RKO (cell line): ENCODE measurements at regions not wholly inside any gene's neighbourhood (a gene's known extent, or its start where the extent isn't known, plus 50 kb on each side); places are given as distances from the start of the nearest gene placed in this dataset.

ENCODE experiments used
- DNase-seq: peaks from one replicate; pipeline ENCODE4 v3.0.0-alpha.2; 2016; ENCODE audit warnings: low spot score

DNA sequence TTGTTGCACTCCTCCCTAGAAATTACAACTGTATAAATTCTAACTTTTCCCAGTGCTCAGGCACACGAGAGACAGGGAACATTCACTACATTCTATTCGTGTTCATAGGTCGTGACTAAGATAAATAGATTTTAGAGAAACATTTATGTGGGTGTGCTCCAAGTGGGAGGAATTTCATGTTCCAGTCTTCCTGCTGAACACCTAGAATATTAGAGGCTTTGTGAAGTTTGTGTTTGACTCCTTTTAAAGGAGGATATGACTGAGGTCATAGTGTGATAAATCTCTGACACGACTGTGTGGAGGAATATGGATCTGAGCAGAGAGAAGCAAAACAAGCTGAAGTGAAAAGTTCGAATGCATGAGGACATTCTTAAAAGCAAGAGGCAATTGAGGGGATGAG lies 355.3 kb downstream of the ZSWIM6 start:
- DNase-seq = no peak

DNA sequence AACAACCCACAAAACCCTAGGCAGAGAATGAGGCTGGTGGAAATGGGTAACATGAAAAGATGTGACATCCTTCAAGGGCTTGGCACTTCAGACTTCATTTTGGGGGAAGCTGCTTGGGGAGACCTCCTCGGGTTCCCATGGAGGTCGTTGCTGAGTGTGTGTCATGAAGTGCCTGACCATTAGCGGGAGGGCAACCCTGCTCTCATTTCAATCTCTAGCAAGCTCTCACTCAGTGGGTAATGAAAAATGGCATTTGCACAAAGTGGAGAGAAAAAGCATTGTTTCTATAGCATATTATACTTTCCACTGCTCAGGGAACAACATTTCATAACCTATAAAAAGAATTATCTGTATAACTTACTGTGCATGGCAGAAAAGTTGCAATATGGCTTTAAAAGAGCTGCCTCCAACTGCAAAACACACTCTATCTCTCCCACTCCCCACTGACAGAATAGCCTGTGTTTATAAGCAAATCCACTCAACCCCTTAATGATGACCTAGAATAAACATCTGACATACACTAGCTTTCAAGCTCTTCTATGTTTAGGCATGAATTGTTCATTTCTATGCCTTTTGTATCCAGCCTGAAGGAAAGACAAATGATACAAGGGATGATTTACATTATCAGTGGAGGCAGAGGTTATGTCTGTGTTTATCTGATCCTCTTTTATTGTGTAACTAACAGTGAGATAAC lies 357.2 kb downstream of the ZSWIM6 start:
- DNase-seq = no peak

DNA sequence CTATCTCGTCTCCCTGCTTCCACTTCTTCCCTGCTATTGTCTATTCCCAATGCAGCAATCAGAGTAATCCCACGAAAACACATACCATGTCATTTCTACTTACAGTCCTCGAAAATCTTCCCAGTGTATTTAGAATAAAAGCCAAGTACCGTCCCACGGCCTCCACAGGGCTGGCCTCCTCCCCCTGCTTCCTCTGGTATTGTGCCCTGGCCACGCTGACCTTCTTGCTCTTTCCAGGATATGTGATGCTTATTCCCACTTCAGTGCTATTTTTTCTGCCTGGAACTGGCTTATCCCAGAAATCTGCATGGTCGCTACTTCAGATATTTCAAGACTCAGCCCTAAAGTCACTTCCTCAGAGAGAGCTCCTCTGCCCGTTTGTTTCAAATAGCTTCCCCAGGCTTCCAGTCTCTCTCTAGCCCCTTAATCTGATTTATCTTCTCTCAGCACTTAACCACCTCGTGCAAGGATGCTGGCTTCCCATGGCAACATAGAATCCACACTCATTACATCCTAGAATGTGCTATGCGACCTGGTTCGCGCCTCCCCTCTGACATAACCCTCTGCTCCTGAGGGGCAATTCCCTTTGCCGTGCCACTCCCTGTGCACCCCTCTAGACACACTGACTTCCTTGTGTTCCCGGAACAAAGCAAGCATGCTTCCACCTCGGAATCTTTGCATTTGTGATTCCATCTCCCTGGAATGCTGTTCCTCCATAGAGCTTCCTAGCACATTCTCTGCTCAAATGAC lies 365.9 kb downstream of the ZSWIM6 start:
- DNase-seq = no peak

DNA sequence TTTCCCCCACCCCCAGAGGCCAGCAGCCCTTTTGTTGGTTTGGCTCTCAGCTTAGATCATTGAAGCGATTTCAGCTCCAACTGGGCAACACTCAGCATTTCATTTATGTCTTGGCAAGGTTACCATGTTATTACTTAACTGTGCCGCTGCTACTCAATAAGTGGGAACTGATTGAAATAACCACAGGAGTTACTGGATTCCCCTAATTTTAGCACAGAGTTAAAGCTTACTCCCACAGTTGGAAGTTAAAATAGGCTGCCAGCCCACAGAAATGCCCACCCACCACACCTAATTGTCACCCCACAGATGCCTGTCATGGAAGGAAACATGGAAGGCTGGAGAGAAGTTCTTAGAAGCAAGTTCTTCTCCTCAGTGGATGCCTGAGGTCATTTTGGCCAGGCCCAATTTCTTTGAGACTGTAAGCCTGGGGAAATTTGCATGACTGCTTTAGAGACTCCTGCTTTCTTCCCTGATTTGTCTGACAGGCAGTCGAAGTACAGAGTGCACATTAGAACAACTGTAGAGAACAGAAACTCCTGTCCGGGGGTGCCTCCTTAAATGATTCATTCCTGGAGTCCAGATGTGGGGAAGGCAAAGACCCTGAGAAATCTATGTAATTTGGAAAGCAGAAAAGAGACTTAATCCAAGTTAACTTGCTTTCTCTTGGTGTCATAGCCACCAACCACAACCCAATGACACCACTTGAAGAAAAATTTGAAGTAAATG lies 370.0 kb downstream of the ZSWIM6 start:
- no peak for DNase-seq

DNA sequence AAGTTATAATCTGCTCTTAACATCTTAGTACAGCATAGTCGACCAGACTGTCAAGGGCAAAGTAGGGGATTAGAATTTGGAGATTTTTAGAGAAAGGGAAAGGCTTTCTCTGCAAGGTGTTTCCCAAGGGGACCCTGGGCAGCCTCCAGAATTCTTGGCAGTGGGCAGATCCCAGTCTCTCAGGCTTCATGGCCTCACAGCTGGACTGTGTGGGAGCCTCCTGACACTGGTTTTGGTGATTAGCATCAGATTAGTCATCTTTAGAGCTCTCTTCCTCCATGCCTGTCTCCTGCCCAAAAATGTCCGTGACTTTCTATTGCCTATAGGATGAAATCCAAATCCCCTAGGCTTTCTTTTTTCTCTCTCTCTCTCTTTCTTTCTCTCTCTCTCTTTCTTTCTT lies 370.7 kb downstream of the ZSWIM6 start:
- DNase-seq = no peak

DNA sequence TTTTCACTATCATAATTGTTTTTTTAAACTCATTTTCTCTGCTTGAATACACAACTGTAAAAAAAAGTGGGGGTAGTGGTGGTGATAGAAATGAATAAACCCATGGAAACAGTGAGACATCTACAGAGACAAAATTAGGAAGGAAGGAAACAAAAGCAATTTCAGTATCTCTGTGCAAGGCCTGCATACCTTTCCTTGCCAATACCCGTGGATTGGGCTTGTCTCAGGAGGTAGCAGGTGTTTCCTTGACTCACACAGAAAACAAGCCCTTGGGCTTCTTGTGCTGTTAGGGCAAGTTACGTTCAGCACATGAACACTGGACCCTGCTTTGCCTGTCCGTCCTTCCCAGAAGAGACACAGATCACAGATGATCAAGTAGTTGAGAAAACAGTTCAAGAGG lies 372.2 kb downstream of the ZSWIM6 start:
- no peak for DNase-seq

DNA sequence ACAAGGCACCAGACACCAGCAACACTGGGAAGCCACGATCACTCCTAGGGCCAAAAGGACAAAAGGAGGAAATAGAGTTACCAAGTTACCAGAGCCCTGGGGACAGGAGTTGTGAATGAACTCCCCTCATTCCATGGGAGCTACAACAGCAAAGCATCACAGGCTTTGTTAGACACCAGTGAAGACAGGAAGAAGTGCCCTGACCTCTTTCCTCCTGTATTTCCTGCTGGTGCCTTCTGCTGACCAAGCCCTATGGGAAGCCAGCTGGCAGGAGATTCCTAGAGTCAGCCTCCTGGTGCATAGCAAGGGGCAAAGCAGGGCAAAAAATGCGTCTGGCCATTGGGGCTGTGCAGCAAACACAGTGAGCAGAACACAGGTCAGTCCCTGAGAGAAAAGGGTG lies 374.7 kb downstream of the ZSWIM6 start:
- DNase-seq = no peak

DNA sequence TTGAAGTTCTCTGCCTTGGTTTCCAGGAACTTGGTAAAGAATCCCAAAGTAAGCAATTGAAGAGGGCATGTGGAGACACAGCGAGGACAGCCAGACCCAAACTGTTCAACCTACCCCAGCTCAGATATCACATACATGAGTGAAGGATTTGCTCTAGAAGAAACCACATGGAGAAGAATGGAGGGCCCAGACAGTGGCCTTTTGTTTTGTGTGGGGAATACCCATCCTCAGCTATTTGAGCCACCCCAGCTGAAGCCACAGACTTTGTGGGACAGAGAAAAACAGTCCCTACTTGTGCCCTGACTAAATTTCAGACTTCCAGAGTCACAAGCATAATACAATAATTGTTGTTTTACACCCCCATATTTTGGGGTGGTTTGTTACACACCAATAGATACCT lies 387.1 kb downstream of the ZSWIM6 start:
- no peak for DNase-seq

DNA sequence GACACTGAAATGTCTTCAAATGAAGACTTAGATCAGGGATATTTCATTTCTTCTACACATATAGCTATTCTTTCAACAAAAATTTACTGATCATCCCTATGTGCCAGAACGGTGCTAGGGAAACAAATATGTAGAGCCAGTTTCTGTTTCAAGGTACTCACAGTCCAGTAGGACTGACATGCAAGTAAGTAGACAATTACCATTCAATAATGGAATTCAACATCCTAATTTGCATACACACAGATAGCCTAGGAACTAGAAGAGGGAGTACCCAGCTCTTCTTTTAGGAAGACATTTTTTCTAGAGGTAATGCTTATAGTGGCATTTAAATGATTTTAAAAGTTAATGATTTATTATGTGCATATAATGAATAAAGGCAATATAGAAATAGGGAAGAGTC lies 388.8 kb downstream of the ZSWIM6 start:
- no peak for DNase-seq

DNA sequence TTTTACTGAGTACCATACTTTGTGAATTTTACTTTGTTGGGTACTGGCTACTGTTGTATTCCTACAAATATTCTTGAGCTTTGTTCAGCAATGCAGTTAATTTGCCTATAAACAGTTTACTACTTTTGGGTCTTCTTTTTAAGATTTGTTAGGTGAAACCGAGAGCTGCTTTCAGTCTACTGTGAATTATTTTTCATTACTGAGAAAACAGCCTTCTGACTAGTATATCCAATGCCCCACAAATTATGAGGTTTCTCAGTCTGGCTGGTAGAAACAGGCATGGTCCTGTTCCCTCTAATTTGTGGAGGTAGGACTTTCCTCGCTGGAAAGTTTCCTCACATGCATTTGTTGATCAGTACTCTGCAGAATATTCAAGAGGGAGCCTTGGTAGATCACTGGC lies 392.0 kb downstream of the ZSWIM6 start:
- no peak for DNase-seq

DNA sequence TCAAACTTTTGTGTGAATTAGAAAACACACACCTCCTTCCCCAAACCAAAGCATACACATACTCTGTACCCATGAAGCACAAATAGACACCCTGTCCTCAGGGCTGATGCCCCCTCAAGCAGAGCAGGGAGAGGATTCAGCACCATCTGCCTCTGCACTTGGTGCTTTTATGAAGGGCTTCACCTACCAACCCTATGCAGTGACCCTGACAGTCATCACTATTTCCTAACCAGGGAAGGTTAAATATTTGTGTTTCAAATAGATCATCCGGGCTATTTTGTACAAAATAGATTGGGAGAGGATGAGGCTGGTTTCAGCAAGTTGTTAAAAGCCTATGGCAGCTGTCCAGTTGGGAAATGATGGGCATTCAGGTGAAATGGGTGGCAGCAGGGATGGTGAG lies 396.2 kb downstream of the ZSWIM6 start:
- no peak for DNase-seq

DNA sequence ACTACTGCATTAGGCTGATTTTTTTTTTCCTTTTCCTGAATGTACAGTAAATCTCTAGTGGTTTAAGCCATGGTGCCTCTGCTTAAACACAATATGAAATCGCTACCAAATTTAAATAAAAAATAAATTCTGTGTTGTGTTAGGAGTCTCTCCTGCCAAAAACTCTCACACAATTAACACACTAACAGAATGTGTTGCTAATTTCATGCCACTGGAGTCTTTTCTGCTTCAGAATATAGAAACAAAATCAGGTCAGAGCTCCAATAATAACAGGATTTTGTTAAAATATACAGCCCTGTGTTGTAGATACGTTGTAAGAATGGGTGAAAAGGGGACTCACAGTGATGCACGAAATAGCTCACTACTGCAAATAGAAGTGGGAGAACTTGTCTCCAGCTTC lies 398.8 kb downstream of the ZSWIM6 start:
- DNase-seq = no peak

DNA sequence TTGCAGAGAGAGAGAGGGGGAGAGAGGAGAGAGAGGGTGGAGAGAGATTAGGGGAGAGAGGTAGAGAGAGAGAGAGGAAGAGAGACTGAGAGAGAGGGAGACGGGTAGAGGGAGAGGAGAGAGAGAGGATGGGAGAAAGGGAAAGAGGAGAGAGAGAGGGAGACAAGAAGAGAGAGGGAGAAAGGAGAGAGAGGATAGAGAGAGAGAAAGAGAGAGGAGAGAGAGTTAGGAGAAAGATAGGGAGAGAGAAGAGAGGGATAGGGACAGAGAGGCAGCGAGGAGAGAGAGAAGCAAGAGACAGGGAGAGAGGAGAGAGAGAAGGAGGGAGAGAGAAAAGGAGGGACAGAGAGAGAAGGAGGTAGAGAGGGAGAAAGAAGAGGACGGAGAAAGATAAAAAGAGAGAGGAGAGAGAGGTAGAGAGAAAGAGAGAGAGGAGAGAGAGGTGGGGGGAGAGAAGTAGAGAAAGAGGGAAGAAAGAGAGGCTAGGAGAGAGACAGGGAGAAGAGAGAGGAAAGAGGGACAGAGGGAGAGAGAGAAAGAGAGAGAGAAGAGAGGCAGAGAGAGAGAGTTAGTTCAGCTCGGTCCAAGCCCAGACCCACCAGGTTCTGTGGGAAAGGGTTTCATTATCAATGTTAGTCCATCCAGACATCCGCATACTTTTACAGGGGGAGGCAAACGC lies 399.3 kb downstream of the ZSWIM6 start:
- no peak for DNase-seq

DNA sequence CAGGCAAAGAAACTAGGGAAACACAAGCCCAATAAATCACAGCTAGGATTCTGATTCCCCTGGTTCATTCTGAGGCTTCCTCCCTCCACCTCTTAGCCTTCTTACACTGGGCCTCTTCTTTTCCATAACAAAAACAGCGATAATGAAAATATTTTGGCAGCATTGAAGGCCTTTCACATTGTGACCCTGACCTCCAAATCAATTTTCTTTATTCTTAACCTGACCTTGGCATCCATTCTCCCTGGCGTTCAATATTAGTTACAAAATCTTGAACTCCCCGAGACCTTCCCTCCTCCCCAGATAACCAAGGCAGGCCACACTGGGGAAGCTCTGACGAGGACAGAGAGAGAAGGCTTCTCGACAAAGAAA lies 399.9 kb downstream of the ZSWIM6 start:
- no peak for DNase-seq

DNA sequence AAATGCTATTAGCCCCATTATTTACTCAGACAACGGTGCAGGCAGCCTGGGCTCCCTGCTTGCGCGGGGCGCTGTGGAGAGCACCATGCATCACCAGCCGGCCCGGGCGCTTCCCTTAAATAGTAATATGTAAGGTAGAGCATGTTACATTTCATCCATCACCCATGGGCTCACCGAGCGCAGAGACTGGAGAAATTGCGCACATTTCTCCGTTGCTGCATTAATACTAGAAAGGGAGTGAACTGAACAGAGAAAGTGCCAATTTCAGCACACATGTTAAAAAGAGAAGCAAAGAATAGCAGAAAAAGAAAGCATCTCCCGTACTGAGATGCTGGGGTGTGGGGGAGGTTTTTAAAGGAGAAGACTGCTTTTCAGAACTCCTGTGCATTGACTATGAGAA lies 400.3 kb downstream of the ZSWIM6 start:
- no peak for DNase-seq

DNA sequence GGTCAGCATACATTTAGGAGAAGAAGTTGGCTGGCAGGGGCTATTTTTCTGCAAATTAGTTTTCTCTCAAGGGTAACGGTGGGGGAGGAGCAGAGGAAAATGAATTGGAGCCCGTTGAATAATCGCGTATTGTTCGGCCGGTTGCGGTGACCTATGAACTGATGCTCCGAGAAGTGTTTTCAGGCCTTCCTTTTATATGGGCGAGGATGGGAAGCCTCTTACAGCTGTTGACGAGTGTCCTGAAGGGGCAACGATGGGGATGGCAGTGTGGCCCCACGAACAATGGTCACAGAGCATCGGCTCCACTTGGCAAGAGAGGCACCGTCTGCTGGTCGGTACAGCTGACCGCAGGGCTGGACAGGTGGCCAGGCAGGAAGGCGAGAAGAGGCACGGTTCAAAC lies 400.7 kb downstream of the ZSWIM6 start:
- no peak for DNase-seq

DNA sequence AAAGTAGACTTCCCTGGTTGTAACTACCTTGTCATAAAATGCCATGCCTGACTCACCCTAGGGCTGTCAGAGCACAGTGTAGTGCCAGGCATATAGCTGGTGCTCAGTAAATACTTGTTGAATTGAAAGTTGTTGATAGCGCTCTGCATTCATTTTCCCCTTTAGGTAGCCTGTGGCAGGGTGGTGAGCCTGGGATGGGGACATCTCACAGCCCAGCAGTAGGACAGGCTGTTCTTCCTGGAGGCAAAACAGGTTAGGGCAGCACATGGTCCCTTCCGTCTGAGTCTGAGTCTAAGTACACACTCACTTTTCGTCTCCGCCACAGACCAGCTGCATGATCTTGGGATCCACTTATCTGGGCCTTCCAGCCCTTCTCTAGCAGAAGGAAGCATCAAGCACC lies 401.9 kb downstream of the ZSWIM6 start:
- no peak for DNase-seq

DNA sequence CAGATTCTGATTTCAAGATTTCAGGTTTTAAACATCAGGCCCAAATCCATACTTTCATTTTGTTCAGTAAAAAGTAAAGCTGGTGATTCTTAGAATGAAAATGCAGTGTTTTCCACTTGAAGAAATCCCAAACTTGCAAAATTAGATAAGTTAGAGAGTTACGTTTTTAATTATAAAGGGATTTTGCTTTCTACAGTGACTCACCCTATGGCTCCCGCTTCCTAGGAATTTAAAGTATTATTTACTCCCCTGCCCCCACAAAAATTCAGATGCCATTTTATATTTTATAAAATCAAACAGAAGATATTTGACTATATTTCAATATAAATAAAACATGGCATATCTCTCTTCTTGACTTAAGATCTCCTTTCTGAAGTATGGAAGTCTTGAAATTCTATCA lies 402.9 kb downstream of the ZSWIM6 start:
- DNase-seq = no peak

DNA sequence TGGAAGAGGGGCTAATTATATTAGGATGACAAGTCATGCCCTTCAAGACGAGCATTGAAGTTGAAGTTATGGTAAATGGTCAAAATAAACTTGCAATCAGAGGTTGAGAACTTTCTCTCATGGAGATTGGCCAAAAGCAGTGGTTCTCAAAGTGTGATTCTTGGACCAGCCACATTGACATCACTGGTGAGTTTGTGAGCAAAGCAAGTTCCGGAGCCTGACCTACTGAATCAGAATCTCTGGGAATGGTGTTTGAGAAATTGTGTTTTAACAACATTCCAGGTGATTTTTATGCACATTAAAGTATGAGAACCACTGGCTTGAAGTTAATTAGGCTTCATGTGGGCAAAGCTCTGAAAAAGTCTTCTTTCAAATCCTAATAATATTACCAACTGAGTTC lies 403.5 kb downstream of the ZSWIM6 start:
- DNase-seq = no peak

DNA sequence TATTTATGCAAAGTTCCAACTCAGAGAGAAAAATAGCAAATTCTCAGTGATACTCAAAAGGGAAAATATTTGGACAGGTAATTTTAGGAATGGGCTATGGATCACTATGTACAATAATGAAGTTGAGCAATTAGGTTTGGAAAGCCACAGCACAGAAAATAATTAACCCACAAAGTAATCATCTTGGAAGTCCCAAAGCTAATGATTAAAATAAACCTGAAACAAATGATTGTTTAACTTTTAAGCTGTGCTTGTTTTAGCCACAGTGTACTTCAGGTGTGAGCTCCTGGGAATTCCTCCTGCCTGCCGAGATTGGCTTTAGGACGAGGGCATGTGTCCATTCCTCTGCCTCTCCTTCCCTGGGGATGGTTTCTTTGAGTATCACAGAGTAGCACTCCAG lies 403.9 kb downstream of the ZSWIM6 start:
- DNase-seq = no peak

DNA sequence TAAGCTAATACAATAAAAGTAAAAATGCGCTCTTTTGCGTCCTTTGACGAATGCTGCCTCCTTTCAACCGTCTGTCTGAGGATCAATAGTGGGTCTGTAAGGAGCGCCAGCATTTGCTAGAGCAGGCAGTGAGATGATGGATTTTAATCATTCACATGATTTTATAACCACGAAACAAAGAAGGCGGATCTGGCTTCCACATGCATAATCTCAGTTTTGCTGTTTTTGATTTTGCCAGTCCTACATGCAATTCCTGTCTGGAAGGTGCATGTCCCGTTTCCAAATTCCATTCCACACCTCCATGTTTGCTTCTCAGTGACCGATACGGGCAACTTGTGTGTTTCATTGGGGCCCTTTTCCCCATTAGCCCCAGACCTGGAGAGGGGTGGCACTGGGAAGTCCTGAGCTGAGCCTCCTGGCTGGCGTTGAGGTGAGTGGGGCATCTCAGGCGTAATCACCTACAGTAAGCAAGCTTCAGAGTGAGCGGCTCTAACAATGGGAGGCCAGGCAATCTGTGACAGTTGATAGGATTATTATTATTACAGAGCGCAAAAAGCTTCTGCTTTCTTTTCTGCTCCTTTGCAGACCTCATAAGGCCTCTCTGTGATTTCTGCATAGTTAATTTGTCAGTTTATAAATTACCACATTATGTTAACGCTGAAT lies 405.4 kb downstream of the ZSWIM6 start:
- no peak for DNase-seq

DNA sequence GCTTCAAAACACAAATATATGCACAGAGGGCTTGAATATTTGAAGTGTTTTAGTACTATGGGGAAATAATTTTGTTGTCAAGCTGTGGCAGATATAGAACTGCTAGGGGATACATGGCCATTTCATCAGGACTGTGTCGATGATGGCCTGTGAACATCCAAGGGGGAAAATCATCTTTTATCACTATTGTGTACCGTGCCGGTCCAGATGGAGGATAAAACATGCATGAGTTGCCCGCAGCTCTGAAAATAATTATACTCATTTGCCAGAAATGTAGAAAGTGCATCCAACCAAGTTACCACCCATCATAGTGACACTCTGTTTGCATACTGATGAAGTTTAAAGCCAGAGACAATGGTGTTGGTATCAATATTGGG lies 405.9 kb downstream of the ZSWIM6 start:
- no peak for DNase-seq
